Neural progenitor cell (in vitro differentiated cells): ENCODE measurements at regions not wholly inside any gene's neighbourhood (a gene's known extent, or its start where the extent isn't known, plus 50 kb on each side); places are given as distances from the start of the nearest gene placed in this dataset.

Experiments
- EZH2 ChIP-seq: fragments of 200-600 bp; sonication (generic); IDR thresholded peaks from 2 replicates; pipeline ENCODE4 v1.6.1; 2017; ENCODE audit warnings: antibody characterized with exemption, mild to moderate bottlenecking, moderate library complexity
- EZH2phosphoT487 ChIP-seq: fragments of 200-600 bp; sonication (generic); IDR thresholded peaks from 2 replicates; pipeline ENCODE4 v1.6.1; 2017; ENCODE audit warnings: antibody characterized with exemption
- TF ChIP-seq, protein P1 (sequence below): fragments of 200-600 bp; sonication (generic); IDR thresholded peaks from 2 replicates; pipeline ENCODE4 v1.5.1; 2017; ENCODE audit warnings: antibody characterized with exemption, mild to moderate bottlenecking

DNA sequence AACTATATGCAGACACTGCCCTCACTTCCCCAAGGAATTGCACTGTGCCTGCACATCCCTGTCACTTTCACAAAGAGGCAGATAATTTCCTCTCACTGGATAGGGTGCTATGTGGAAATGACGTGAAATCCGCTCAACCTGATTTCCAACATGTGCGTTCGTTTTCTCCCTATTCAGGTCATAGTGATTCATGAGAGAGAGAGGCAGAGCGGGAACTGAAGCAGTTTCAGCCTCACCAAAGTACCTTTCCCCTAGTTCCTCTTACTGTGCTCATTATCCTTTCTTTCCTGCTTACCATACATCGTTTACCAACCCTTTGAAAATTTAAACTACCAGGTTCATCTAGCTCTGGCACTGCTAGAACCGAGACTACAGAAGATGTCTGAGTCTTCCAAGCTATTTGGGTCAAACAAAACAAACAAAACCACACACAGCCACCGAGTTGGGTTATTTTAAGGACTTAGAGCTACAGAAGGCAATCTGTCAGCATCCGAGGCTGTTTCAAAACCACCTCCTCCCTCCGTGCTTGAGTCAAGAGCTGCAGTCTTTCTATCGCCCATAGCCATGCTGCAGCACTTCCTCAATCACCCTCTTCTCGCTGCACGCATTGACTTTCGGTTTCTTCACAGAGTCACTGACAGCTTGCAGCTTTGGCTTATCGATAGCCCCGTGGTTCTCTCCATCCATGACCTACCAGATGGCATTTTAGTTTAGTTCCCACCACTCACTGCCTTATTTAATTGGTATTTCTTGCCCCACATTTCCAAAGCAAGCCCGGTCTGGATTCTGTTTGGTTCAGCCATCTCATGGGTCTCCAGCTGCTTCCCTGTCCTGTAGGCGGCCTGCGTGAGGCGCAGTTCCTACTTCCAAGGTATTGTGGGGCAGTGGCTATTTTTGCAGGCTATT lies 1395.8 kb downstream of the EFNB2 start:
- TF ChIP-seq, protein P1, sequence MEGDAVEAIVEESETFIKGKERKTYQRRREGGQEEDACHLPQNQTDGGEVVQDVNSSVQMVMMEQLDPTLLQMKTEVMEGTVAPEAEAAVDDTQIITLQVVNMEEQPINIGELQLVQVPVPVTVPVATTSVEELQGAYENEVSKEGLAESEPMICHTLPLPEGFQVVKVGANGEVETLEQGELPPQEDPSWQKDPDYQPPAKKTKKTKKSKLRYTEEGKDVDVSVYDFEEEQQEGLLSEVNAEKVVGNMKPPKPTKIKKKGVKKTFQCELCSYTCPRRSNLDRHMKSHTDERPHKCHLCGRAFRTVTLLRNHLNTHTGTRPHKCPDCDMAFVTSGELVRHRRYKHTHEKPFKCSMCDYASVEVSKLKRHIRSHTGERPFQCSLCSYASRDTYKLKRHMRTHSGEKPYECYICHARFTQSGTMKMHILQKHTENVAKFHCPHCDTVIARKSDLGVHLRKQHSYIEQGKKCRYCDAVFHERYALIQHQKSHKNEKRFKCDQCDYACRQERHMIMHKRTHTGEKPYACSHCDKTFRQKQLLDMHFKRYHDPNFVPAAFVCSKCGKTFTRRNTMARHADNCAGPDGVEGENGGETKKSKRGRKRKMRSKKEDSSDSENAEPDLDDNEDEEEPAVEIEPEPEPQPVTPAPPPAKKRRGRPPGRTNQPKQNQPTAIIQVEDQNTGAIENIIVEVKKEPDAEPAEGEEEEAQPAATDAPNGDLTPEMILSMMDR, result no peak
- no peak for TF ChIP-seq EZH2
- TF ChIP-seq EZH2phosphoT487, result no peak
